BJ (cell line): ENCODE measurements at regions not wholly inside any gene's neighbourhood (a gene's known extent, or its start where the extent isn't known, plus 50 kb on each side); places are given as distances from the start of the nearest gene placed in this dataset.

Experiments used
- CTCF ChIA-PET: fragments of 350-600 bp; formaldehyde crosslinking; extraction: SDS; loops from one replicate; lab custom pipeline; 2021; ENCODE audit warnings: antibody characterized with exemption, inconsistent platforms; lab: Yijun Ruan, JAX
- POLR2A ChIA-PET: fragments of 300-600 bp; sonication (Branson Sonifier 250); formaldehyde crosslinking; extraction: SDS; loops from one replicate; lab custom pipeline; 2021; ENCODE audit warnings: antibody characterized with exemption; lab: Charles Lee
- DNase-seq: peaks from one replicate; pipeline ENCODE4 v3.0.0-alpha.2; 2011; ENCODE audit warnings: low read depth
- H3K27me3 ChIP-seq: 2 replicates; pipeline ENCODE4 v1.6.0; 2011; ENCODE audit warnings: low read length; ENCODE audit not compliant: control insufficient read depth, insufficient read depth
- H3K36me3 ChIP-seq: 2 replicates; pipeline ENCODE4 v1.5.1; 2011; ENCODE audit warnings: low read length; ENCODE audit not compliant: control insufficient read depth, insufficient read depth
- H3K4me3 ChIP-seq: 2 replicates; pipeline ENCODE4 v1.5.1; 2011; ENCODE audit warnings: low read depth, mild to moderate bottlenecking, control low read depth, low read length
- TF ChIP-seq, protein P1 (sequence below): IDR thresholded peaks from 2 replicates; pipeline ENCODE4 v1.5.1; 2011; ENCODE audit warnings: low read depth, mild to moderate bottlenecking, control low read depth, inconsistent platforms, low read length, moderate library complexity; ENCODE audit not compliant: insufficient read depth

DNA sequence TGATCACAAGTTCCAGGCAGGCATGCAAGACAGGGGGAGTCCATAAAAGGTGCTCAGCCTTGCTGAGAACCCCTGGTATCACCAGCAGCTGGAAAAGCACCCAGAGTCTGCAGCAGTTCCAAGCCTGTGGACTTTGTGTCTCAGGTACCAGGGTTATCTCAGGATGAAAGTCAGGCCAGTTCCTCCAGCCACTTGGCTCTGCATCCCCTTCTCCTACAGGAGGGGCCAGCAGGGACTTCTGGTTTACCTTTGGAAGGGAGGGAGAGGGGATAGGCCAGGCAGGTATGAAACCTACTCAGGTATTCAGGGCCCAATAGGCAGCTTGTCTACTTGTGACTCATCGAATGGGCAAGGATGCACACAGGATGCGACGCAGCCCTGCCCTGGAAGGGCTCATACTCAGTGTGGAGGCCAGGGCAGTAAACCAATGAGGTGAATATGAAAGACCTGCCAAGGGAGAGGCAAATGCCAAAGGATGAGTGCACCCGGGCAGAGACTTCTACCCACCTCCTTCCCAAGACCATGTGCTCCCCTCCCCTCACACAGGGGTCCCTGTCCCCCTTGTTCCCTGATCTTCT, 148.2 kb downstream of the SLC38A6 start:
- no peaks in the 10 kb centered on the region for H3K27me3 ChIP-seq
- DNase-seq = no peak
- CTCF ChIA-PET = no interaction called here

DNA sequence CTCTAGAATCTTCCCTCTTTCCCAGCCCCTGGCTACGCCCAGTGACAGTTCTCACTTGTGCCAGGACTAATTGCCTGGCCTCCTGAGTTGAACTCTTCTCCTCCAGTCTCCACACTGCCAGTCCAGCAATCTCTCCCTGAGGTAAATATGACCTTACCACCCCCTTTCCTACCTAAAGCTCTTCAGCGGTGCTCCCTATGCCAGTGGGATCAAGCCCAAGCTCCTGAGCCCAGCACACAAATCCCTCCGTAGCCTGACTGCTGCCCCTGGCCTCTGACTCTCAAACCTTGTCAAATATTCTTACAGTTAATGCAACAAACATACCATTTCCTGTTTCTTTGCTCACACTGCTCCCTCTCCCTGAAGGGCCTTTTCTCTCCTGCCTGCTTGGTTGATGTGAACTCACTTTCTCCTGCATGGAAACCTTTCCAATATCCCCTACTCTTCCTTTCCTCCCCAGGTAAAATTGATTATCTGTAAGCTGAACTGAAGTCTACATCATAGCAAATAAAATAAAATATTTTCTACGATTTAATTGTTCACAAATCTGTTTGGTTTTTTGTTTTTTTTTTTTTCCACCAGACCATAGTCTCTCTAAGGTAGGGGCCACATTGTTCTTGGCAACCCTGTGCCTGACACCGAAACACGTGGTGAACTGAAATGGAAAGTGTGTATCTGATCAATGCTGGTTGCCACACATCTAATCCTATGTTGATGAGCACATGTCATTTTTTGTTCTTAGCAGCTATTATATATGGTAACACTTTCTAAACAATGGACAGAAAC, 147.5 kb downstream of the SLC38A6 start:
- Histone ChIP-seq H3K27me3 (no peaks in the 10 kb centered on the region), H3K36me3 (no peaks in the 10 kb centered on the region), H3K4me3 (no peak overlapping the region)
- ChIA-PET CTCF (interaction anchor here (1.2 kb wide), 1 partner anchor 10 kb away, joined by 3 read pairs; no protein-coding TSS in a partner anchor), POLR2A (no interaction called here)
- TF ChIP-seq, protein P1, sequence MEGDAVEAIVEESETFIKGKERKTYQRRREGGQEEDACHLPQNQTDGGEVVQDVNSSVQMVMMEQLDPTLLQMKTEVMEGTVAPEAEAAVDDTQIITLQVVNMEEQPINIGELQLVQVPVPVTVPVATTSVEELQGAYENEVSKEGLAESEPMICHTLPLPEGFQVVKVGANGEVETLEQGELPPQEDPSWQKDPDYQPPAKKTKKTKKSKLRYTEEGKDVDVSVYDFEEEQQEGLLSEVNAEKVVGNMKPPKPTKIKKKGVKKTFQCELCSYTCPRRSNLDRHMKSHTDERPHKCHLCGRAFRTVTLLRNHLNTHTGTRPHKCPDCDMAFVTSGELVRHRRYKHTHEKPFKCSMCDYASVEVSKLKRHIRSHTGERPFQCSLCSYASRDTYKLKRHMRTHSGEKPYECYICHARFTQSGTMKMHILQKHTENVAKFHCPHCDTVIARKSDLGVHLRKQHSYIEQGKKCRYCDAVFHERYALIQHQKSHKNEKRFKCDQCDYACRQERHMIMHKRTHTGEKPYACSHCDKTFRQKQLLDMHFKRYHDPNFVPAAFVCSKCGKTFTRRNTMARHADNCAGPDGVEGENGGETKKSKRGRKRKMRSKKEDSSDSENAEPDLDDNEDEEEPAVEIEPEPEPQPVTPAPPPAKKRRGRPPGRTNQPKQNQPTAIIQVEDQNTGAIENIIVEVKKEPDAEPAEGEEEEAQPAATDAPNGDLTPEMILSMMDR = no peak
- no peak for DNase-seq

More for the DNA sequence above, 148.2 kb downstream of the SLC38A6 start:
- POLR2A ChIA-PET = no interaction called here
- H3K36me3 ChIP-seq = no peaks in the 10 kb centered on the region
- TF ChIP-seq, protein P1 = no peak
- no peak overlapping the region for H3K4me3 ChIP-seq

DNA sequence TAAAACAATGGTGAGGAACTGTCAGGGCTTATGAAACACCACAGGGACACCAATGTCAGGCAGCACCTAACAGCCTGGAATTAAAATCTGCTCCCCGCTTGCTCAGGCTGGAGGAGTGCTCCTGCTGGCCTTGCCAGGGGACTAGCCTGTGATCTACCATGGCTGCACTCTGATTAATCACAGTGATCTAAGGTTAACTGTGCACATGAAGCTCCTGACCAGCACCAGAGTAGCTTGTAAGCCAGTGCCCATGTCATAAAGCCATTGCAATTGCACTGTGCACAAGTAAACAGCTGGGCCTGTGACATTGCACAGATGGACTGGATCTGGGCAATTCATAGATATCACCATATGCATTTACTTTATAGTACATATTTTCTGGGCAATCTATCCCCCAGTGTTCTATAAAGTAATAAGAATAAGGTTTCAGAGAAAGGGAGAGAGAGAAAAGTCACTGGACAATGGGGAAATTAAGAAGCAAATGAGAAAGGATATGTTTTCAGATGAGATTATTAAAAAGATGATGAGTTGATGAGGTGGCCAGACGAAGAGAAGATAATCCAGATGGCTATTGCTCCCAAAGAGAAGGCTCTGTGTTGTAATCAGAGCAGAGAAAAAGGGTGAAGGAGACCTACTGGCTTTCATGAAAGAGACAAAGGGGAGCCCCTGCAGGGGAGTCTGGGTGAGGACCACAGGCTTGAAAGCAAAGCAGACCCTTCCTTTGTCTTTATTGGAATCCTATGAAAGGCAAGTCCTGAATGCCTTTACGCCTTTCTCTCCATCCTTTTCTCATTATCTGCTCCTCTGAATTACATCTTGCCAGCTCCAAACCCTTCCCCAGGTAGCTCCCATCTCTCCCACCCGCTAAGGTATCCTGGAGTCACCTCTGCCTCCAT, 145.8 kb downstream of the SLC38A6 start:
- no peaks in the 10 kb centered on the region for H3K27me3 ChIP-seq
- CTCF ChIA-PET = interaction anchor here (0.9 to 1.2 kb wide), 2 partner anchors 8 to 15 kb away, joined by 3 read pairs; no protein-coding TSS in a partner anchor
- TF ChIP-seq, protein P1 = no peak
- no peak for DNase-seq
- H3K36me3 ChIP-seq = no peaks in the 10 kb centered on the region
- H3K4me3 ChIP-seq = no peak overlapping the region
- POLR2A ChIA-PET = no interaction called here

DNA sequence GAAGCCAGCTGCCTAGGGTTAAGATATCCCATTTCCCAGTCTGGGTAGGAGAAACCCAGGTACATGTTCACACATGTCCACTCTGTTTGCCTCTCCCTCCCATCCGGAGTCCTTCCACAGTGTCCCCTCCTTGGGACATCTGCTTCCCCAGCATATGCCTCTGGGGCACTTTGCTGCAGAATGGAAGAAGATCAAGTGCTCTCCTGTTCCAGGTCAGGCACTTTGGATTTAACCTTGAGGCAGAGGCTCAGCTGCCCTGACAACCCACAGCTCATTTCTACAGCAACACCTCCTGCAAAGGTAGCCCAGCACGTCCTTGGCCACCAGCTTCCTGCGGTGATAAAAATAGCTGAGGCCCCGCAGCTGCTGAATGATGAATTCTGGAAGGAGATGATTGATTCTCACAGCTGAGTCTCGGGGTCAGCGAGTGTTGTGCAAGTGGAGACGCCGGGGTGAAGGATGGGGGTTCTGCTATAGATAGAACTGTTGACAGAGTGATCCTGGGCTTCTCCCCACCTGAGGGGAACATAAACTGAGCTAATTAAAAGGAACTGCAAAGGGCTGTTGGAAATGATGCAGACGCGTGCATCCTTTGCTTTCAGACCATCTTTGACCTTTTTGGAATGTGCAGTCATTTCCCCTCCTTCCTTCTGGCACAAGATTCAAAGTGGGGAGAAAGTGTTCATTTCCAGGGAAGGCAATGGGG, 145.0 kb downstream of the SLC38A6 start:
- Histone ChIP-seq H3K27me3 (no peaks in the 10 kb centered on the region), H3K36me3 (no peaks in the 10 kb centered on the region), H3K4me3 (no peak overlapping the region)
- no peak for DNase-seq
- POLR2A ChIA-PET = no interaction called here
- CTCF ChIA-PET = interaction anchor here (1.0 kb wide), 1 partner anchor 501 kb away, joined by 3 read pairs; no protein-coding TSS in a partner anchor
- TF ChIP-seq, protein P1 = no peak
